NT2/D1 (cell line): ENCODE measurements at regions not wholly inside any gene's neighbourhood (a gene's known extent, or its start where the extent isn't known, plus 50 kb on each side); places are given as distances from the start of the nearest gene placed in this dataset.

Experiments
- SUZ12 ChIP-seq: IDR thresholded peaks from 2 replicates; pipeline ENCODE4 v1.6.1; 2011; ENCODE audit not compliant: insufficient read length, insufficient read depth; ENCODE audit errors: extremely low read depth
- YY1 ChIP-seq: IDR thresholded peaks from 2 replicates; pipeline ENCODE4 v1.6.1; 2011; ENCODE audit not compliant: insufficient read length, insufficient read depth
- ZNF274 ChIP-seq: IDR thresholded peaks from 2 replicates; pipeline ENCODE4 v1.6.1; 2011; ENCODE audit warnings: mild to moderate bottlenecking, low read depth, low read length

GRCh38 chr5:171573021-171573420 is 153.6 kb downstream of the FGF18 start:
- TF ChIP-seq ZNF274 (no peak), SUZ12 (no peak), YY1 (no peak)
